ENCODE measurements at regions not wholly inside any gene's neighbourhood (a gene's known extent, or its start where the extent isn't known, plus 50 kb on each side); places are given as distances from the start of the nearest gene placed in this dataset.

- DNase-seq (ENCODE audit: extremely low spot score): no peak
- ChIA-PET CTCF (interaction anchor here (1.6 kb wide), 1 partner anchor 15 kb away, joined by 7 read pairs; no protein-coding TSS in a partner anchor), POLR2A (no interaction called here)
- no peak for TF ChIP-seq CTCF (IDR thresholded peaks at IDR 0.05; ENCODE audit: control extremely low read depth, extremely low read depth, low read depth, missing control alignments)
These were observed 210.8 kb upstream of the FUT9 start for GRCh38 chr6:95804847-95805541.

DNA sequence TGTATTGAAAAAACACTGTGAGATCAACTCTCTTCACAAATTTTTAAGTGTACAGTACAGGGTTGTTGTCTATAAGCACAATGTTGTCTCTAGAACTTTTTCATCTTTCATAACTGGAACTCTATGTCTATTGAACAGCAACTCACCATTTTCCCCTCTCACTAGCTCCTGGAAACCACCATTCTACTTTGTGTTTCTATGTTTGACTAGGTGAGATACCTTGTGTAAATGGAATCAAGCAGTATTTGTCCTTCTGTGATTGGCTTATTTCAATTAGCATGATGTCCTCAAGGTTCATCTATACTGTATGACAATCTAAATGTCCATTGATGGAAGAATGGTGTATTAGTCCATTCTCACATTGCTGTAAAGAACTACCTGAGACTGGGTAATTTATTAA lies 210.1 kb upstream of the FUT9 start:
- TF ChIP-seq CTCF (IDR thresholded peaks at IDR 0.05; ENCODE audit: control extremely low read depth, extremely low read depth, low read depth, missing control alignments): no peak
- ChIA-PET POLR2A (no interaction called here), CTCF (interaction anchor here (1.6 kb wide), 1 partner anchor 15 kb away, joined by 7 read pairs; no protein-coding TSS in a partner anchor)
- no peak for DNase-seq (ENCODE audit: extremely low spot score)

DNA sequence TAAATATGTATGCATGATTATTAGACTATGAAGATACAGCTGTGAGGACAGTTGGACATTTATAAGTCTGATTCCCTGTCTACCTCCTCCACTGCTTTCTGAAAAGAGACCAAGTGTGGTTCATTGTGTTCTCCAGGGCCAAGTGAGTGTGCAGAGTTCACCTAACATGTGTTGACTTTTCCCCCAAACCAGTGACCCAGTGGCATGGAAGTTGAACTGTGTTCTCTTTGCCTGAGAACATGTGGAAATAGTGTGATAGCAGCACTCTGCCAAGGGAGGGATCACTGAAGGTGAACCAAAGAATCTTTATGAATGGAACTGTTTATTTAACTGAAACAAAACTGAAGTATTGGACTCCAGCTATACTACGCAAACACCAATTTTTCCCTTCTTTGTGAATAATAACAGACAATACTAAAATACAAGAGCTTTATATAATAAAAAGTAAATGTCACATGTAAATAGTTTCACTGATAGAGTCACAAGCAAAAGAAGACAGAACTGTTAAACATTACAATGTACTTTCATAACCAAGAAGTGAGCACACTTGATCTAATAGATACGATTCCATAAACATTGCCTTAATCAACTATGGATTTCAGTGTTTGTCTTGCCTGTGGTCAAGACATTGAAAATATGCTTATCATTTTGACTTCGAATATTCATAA lies 200.3 kb upstream of the FUT9 start:
- CTCF ChIA-PET: no interaction called here
- no peak for TF ChIP-seq CTCF (IDR thresholded peaks at IDR 0.05; ENCODE audit: control extremely low read depth, extremely low read depth, low read depth, missing control alignments)
- DNase-seq (ENCODE audit: extremely low spot score): no peak
- POLR2A ChIA-PET: no interaction called here

GRCh38 chr6:95819461-95819860 lies 196.3 kb upstream of the FUT9 start:
- POLR2A ChIA-PET: no interaction called here
- no peak for DNase-seq (ENCODE audit: extremely low spot score)
- TF ChIP-seq CTCF (IDR thresholded peaks at IDR 0.05; ENCODE audit: control extremely low read depth, extremely low read depth, low read depth, missing control alignments): no peak
- CTCF ChIA-PET: interaction anchor here (0.8 to 2.8 kb wide), 6 partner anchors 9 to 48 kb away, joined by 3 to 8 read pairs (median 6); no protein-coding TSS in a partner anchor

GRCh38 chr6:95819939-95820338 lies 195.8 kb upstream of the FUT9 start:
- no peak for DNase-seq (ENCODE audit: extremely low spot score)
- ChIA-PET CTCF (interaction anchor here (0.8 to 2.8 kb wide), 8 partner anchors 9 to 204 kb away, joined by 3 to 8 read pairs (median 4); no protein-coding TSS in a partner anchor), POLR2A (no interaction called here)
- peak; percentile 5 for TF ChIP-seq CTCF (IDR thresholded peaks at IDR 0.05; ENCODE audit: control extremely low read depth, extremely low read depth, low read depth, missing control alignments)

DNA sequence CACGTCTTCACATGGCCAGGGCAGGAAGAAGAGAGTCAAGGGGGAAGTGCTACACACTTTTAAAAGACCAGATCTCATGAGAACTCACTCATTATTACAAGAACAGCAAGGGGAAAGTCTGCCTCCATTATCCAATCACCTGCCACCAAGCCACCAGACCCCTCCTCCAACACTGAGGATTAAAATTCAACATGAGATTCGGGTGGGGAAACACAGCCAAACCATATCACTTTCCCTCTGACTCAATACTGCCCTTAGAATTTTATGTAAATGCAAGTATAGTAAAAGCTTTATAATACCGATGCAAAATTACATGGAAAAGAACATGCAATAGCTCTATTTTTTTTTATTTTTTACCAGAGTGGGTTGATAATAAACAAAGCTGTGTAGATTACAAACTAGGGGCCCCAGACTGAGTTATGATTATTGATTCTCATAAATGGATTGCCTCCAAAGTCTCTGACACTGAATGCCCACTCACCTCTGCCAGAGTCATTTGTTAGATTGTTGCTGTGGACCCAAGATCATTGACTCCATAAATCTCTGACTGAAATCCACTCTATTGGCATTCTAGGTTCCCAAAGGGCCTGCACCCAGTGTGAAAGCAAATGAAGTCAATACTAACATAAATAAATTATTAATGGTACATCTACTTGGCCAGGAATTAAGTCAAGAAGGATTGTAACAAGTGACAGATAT lies 184.8 kb upstream of the FUT9 start:
- no peak for TF ChIP-seq CTCF (IDR thresholded peaks at IDR 0.05; ENCODE audit: control extremely low read depth, extremely low read depth, low read depth, missing control alignments)
- DNase-seq (ENCODE audit: extremely low spot score): no peak
- CTCF ChIA-PET: interaction anchor here (1.0 to 1.4 kb wide), 4 partner anchors 11 to 170 kb away, joined by 3 to 4 read pairs (median 3); no protein-coding TSS in a partner anchor
- POLR2A ChIA-PET: no interaction called here
